HG03045 (cell line): ENCODE measurements at regions not wholly inside any gene's neighbourhood (a gene's known extent, or its start where the extent isn't known, plus 50 kb on each side); places are given as distances from the start of the nearest gene placed in this dataset.

Source experiments
- ATAC-seq: cut with Tn5 transposase; IDR thresholded peaks from one replicate; pipeline ENCODE4 v1.9.1; 2021; ENCODE audit warnings: mild to moderate bottlenecking, moderate library complexity; ENCODE audit not compliant: unreplicated experiment

- ATAC-seq, result no peak
Observed at GRCh38 chr6:119921491-119922010, 572.0 kb upstream of the MAN1A1 start.

- no peak for ATAC-seq
Observed at GRCh38 chr6:119917186-119917585, 567.6 kb upstream of the MAN1A1 start.

- no peak for ATAC-seq
Observed at GRCh38 chr6:119915971-119916370, 566.4 kb upstream of the MAN1A1 start.

GRCh38 chr6:119908157-119908556 lies 558.6 kb upstream of the MAN1A1 start:
- ATAC-seq, result no peak

DNA sequence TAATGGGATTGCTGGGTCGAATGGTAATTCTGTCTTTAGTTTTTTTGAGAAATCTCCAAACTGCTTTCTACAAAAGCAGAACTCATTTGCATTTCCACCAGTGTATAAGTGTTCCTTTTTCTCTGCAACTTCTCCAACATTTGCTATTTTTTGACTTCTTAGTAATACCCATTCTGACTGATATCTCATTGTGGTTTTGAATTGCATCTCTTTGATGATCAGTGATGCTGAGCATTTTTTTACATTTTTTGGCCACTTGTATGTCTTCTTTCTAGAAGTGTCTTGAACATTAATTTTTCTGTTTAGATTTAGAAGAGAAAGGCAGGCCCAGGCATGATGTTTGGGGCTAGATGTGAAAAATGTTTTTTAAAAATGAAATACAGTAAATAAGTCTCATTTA lies 553.1 kb upstream of the MAN1A1 start:
- ATAC-seq, result no peak

DNA sequence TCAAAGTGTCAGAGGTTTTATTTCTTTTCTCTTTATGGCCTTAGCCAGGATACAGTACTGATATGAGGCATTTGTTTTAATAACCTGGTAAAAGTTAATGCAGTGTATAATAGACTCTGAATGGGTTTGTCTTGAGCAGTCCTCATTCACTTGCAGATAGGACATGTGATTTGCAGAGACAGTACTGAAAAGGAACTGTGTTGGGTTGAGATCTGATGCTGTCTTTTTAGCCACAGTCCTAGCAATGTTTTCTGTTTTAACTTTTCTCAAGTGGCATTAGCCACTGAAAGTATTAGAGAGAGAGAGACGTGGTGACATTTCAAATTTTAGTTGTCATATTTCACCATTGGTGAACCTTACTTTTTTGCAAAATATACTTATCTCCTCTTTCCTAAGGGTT lies 547.2 kb upstream of the MAN1A1 start:
- ATAC-seq, result no peak

DNA sequence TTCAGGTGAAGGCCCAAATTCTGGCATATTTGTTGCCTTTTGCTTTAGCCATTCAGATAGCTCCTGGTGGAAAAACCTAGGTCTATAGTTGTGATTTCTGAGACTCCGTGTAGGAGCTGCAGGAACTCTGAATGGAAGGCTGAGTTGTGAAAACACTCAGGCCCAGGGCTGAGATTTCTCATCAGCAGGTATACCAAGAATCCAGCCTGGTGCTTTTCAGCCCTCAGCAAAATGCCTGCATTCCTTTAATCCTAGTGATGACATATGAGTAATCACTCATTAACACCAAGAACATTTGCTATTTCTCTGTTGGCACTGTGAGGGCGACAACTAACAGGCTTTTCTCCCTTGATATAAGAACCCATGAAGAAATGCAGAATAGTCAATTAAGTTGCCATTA lies 546.1 kb upstream of the MAN1A1 start:
- ATAC-seq, result no peak

DNA sequence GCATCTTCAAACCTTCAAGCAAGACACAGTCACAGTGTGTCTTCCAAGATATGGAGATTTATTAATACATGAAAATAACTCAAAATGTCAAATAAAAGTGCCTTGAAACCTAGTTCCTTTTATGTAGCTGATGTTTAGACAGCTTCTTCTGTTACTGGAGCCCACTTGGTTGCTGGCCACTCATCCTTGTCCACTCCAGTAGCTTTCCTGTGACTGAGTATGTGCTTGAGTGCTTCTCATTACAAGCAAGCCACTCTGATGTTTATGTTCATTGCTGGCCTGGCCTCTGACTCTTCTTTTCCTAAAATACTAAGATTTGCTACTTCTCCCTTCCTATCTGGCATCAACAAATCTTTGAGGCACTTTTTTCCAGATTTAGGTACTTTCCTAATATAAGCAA lies 545.2 kb upstream of the MAN1A1 start:
- ATAC-seq, result no peak

GRCh38 chr6:119891644-119892043 lies 542.1 kb upstream of the MAN1A1 start:
- no peak for ATAC-seq

GRCh38 chr6:119891206-119891605 lies 541.6 kb upstream of the MAN1A1 start:
- ATAC-seq, result no peak

- no peak for ATAC-seq
Observed at GRCh38 chr6:119890470-119890869, 540.9 kb upstream of the MAN1A1 start.

DNA sequence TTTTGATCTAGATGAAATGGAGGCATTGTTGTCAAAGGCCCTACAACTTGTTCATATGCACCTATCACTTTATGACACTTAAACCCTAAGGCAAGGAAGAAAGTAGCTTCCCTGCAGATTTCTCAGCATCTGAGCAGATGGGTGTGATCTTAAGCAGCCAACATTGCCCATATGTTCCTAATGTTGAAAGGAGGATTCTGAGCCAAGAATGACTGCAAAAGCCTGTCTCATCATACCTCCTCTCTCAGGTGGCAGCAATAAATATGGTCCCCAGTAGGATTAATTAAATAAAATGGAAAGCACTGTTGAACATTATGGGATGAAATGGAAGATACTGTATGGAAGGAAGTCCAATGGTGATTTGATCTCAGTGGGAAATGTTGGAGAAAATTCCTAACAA lies 538.1 kb upstream of the MAN1A1 start:
- ATAC-seq, result no peak

- no peak for ATAC-seq
Observed at GRCh38 chr6:119881416-119881815, 531.9 kb upstream of the MAN1A1 start.

- ATAC-seq, result no peak
Observed at GRCh38 chr6:119880840-119881239, 531.3 kb upstream of the MAN1A1 start.

DNA sequence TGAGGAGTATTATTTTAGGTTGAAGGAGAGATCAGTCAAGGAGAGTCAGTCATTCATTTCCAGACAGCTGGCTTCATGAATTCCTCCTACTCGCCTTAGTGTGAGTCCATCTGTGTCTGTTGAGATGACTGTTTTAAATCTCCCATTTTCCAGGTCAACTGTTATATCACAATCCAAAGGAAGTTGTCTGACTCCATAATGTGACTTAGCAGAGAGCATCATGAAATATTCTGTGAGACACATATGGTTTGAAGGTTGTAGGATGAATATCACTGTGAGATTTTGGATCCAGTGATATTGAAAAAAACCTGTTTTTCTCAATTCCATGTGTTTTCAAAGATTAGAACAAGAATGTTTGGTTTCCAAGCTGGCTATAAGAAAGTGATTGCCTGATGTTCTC lies 530.2 kb upstream of the MAN1A1 start:
- ATAC-seq, result no peak

DNA sequence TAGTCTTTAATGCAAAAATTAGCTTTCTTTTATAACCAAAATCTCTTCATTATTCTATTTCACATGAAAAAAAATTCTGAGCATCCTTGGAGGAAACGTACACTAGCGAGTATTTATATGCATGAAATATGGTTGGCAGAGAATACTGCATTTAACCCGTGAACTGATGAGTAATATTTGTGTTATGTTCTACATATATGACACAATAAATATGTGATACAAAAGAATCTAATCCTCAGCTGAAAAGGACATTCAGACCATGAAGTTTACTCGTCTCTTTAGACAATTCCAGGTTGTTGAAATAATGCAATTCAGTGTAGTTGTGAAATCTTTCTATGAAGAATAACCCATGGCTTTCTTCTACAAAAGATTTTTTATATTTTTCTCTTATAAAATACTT lies 524.8 kb upstream of the MAN1A1 start:
- ATAC-seq, result no peak

GRCh38 chr6:119873107-119873506 lies 523.5 kb upstream of the MAN1A1 start:
- ATAC-seq, result no peak

GRCh38 chr6:119871520-119871919 lies 522.0 kb upstream of the MAN1A1 start:
- no peak for ATAC-seq

GRCh38 chr6:119865466-119866350 lies 516.1 kb upstream of the MAN1A1 start:
- ATAC-seq, result no peak

DNA sequence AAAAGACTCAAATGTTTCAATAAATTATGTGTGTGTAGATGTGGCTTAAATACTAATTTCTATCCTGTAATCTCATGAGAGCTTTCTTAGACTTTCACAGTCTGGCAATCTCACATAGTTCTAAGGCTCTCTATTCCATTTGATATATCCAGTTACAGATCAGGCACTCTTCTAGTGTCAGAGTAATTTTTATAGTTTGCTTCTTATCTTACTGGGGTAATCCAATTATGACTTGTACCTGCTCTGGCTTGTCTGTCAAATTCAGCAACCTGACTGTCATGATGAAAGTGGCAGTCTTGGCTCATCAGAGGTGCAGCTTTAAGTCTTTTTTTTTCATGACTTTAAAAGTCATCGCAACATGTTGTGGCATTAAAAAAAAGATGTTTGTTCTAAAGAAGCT lies 513.2 kb upstream of the MAN1A1 start:
- no peak for ATAC-seq

DNA sequence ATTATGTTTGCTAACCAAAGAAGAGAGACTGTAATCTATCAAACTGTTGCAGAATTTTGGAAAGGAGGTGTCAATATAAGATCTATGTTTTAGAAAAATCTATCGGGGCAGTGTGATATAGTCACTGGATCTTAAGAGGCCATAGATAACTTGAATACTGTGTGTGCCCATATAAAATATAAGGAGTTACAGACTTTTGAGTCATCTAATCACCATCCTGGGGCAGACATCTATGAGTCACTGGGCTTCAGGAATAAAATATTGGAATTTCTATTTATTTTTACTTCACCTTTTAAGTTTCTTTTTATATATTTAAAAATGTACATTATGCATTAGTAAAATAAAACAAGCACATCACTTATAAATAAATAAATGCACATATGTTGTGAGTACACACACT lies 509.3 kb upstream of the MAN1A1 start:
- ATAC-seq, result no peak

GRCh38 chr6:119856136-119856535 lies 506.6 kb upstream of the MAN1A1 start:
- no peak for ATAC-seq

DNA sequence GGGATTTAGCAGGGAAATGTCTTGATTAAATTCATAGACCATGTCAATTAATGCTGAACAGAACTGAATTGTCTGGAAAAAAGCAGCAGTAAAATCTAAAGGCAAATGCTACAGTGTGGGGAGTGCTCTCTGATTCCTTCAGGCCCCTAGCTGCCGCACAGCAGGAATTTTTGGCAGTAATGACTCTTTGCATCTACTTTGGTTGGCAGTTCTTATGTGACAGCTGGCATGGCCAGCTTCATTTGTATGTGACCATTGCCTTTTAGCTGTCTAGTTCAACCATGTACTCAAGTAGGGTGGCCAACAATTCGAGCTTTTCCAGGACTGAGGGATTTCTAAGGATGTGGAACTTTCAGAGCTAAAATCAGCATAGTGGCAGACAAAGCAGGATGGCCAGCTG lies 499.1 kb upstream of the MAN1A1 start:
- no peak for ATAC-seq
